ENCODE measurements at regions not wholly inside any gene's neighbourhood (a gene's known extent, or its start where the extent isn't known, plus 50 kb on each side); places are given as distances from the start of the nearest gene placed in this dataset.

- TF ChIP-seq, protein P1, sequence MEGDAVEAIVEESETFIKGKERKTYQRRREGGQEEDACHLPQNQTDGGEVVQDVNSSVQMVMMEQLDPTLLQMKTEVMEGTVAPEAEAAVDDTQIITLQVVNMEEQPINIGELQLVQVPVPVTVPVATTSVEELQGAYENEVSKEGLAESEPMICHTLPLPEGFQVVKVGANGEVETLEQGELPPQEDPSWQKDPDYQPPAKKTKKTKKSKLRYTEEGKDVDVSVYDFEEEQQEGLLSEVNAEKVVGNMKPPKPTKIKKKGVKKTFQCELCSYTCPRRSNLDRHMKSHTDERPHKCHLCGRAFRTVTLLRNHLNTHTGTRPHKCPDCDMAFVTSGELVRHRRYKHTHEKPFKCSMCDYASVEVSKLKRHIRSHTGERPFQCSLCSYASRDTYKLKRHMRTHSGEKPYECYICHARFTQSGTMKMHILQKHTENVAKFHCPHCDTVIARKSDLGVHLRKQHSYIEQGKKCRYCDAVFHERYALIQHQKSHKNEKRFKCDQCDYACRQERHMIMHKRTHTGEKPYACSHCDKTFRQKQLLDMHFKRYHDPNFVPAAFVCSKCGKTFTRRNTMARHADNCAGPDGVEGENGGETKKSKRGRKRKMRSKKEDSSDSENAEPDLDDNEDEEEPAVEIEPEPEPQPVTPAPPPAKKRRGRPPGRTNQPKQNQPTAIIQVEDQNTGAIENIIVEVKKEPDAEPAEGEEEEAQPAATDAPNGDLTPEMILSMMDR (IDR thresholded peaks at IDR 0.05) = no peak
- TF ChIP-seq POLR2A (IDR thresholded peaks at IDR 0.05) = no peak
Measured at GRCh38 chr20:40896814-40897700, 131.6 kb upstream of the TOP1 start.
